OCI-M2 (cell line): ENCODE measurements at regions not wholly inside any gene's neighbourhood (a gene's known extent, or its start where the extent isn't known, plus 50 kb on each side); places are given as distances from the start of the nearest gene placed in this dataset.

ENCODE experiments used
- DNase-seq: peaks from one replicate; lab custom pipeline; 2025; ENCODE audit not compliant: unreplicated experiment; lab: John Stamatoyannopoulos, UW

DNA sequence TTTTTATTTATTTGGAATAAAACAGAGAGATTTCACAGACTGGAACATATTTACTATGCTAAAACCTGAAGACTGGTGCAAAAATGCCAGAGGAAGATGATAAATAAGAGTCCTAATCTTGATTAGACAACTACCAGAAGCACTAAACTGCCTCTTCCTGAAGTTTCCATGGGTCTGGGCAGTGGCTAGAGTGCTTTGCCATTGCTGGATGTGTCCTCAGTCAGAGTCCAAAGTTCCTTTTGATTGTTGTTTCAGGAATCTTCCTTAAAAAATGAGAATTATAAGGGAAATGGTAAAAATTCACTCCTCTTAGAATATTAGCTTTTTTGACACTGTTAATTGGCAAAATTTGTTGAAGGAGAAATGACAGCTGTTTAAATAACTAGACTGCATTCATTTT, 86.3 kb upstream of the AHR start:
- DNase-seq, result no peak

DNA sequence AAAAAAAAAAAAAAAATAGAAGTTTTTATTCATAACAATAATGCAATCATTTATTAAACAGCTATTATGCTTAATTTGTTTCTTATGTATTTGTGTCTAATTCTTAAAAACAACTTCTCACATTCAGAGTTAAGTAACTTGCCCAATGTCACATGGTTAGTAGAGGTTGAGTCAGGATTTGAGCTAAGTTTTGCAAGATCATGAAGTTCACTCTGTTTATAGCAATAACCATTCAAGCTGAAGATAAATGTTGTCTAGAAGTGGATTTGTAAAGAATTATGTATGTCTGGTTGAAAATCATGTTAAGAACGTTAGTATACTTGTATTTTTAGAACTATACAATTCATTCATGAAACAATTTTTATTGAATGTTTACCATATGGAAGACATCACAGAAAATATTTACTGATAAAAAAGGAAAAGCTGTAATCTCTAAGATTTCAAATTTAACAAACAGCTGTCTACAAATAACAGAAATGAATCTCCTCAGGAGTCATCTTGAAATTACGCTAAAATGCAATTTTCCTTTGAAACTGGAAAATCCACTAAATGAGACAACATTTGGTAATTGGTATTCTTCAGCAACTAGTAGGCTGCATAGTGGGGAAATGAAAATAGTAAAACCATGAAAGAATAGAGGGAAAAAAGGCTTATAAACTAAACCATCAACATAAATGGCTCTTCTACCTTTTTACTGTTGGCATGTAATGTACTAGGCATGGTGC, 70.5 kb upstream of the AHR start:
- DNase-seq, result no peak

DNA sequence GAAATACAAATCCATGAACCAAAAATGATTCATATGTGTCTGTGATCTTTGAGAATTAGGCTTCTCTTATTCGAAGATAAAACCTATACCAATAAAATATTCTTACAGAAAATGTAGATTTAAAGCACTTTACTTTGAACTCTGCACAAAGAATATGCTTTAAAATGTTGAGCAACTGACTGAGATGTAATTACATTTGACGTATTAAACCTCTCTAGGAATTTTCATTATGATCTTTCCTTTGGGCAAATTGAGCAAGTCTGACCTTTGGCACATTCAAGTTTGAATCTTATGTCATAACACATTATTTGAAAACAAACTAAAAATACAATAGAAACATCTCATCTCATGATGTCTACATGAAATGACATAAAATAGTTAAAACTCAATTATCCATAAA, 69.2 kb upstream of the AHR start:
- no peak for DNase-seq

DNA sequence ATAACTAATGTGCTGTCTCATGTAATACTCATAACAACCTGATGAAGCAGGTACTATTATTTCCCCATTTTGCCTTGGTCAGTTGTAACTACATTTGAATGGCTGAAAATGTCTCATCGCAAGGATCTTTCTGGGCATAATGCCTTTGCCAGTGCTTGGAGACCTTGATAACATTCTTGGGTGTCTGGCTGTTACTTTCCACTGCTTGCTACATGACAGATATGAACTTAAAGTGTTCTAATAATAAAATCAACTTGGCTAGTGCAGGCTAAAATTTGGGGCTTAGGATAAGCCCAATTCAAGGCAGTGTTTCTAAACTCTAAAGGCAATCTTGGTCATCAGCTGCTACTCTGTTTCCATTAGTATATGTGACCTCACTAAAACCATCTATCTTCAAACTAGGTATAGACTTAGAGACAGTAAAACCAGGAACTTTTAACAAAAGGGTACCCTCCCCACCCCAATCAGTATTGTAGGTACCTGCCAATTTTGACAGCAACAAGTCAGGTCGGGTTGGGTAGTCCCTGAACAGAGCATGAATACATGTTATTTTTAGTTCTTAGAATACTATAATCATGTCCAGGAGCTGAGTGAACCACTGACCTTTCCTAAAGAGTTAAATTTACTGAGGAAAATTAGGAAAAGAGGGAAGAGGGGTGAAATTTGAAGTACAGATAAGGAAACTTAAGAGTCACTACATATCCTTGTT, 68.2 kb upstream of the AHR start:
- DNase-seq, result no peak

DNA sequence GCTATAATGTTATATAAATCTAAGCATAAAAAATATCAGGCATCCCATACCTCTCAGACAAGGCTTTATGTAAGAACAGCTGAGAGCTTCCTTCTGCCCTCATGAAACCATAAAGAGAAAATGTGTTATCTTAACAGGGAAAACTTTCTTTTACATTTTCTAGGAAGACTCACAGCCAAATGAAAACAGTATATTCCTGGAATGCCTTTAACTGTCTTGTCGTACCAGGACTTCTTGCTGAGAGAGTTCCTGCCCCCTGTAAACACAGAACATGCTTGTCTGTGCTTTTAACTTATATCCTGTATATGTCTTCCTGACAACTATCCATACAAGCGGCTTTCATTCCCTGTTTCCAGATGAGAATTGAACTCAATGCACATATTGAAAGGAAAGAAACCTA, 64.8 kb upstream of the AHR start:
- no peak for DNase-seq

DNA sequence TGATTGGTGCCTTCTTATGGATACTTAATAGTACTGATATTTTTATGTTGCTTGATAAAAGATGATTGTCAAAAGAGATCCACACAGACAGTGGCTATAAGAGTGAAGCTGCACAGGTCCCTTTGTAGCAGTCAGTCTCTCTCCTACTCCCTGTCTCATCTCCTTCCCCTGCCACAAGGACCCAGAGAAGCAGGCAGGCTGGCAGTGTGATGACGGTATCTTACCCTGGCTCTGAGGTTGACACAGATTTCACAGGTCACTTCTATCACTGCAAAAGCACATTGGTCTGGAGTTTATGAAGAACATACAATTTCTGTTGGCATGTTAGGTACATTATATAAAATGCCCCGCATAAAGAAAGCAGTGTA, 64.4 kb upstream of the AHR start:
- DNase-seq, result no peak

DNA sequence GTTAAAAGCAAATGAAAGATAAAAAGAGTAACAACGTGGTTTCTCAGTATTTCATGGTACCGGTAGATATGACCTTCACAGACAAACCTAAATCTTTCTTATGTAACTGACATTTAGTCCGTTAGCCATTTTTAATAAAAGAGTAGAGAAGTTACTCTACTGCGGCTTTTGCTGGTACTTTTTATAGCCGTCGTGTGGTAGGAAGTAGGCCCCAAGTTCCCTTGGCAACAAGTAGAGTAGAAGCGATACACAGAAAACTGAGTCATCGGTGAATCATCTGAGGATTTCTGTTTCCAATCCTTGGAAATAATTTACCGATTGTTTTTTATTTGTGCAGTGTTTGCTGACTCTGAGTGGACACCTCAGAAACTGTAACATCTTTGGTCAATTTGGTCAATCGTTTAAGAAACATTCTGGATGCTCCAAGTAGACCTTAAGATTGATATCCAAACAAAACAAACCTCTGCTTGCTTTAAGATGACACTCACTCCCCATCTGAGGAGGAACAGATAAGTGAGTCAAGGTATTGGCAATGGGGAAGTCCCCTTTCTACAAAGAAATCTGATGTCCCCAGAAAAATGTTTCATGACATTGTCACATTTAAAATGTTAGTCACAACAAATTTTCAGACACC, 63.9 kb upstream of the AHR start:
- no peak for DNase-seq

DNA sequence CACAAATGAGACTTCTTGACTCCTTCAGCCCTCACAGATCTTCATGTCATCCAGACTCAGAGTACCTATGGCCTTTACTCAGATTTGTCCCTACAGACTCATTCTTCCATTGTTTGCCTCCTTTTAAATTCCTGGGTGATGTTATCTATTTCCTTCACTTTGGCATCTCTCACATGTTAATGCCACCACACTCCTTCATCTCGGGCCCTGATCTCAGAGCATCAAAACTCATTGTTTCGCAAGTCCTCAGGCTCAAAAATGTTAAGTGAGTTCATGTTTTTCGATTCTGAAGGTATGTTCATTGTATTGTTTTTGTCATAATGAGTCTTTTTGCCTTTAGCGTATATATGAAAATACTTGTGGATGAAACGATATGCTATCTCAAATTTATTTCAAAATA, 62.3 kb upstream of the AHR start:
- DNase-seq, result no peak

DNA sequence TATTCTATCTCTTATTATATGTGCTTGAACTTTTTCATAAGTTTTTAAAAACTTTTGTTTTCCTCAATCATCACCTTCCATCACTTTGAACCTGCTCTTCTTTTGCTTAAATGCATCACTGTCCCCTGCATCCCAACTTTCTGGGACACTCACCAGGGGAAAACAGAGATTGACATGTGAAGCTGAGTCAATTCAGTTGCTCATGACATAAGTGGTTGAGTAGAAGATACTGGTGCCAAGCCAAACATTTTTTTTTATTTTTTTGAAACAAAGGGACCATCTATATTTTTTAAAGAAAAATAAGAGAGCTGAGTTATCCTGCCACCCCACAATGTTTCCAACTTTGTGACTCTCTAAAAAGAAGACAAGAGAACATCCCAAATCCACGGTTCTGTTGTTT, 61.8 kb upstream of the AHR start:
- DNase-seq, result no peak

DNA sequence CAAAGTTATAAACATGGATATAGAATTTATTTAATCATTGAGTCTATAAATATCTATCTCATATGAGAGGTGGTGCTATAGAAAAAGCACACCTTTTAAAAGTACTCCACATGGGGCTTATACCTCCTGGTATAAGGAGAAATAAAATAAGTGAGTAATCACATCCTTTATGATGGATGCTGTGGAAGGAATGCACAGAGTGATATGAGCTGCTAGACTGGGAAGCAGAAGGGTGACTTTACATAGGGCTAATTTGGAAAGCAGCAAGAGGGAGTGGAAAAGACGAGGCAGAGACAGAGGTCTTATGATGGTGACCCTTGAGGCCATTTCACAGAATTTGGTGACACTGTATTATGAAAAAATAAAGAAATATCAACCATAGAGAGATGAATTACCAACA, 59.4 kb upstream of the AHR start:
- no peak for DNase-seq

DNA sequence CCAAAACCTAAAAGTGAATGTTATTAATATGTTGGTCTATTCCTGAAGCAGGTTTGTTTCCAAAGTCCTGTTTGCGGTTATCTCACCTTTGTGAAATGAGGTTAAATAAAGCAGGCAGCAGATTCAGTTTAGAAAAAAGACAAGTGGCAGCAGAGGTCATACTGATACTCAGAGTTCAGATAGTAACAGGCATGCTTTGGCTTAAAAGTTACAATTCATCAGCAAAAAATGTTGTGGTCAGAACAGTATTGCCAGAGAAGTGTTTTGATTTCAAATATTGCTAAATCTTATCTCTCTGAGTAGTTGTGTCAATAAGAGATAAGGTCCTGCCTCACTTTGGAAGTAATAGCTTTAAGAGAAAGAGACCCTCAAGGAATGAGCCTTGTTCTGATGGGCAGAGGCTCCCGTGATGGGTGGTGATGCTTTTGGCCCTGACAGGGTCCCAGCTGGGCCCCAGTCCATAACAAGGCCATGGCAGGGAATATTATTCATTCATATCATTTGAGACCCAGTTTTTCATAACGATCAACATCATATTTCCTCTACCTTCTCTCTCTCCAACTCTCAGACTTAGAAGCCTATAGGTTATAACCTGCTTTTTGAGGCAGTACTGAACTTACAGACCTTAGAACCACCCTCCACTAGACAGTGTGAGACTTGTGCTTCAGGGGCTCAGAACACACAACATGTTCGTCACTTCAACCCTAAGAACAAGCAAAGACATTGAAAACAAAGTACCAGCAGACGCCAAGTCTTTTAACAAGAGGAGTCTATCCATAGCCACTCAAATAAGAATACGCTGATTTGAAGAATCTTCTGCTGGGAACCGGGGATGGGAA, 58.5 kb upstream of the AHR start:
- no peak for DNase-seq

DNA sequence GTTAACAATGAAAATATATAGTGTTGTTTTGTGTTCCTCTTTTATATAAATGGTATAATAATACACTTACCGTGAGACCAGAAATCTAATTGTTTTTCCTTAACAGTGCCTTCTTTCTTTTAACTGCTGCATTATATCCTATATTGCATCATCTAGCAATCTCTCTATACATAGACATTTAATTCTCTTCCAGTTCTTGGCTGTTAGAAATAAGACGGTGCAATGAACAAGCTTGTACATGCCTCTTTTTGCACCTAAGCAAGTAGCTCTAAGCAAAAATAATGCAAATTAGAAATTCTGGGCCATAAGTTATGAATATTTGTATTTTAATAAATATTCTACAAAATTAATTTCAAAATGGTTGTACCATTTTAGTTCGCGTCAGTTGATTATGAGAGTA, 55.9 kb upstream of the AHR start:
- DNase-seq, result no peak

DNA sequence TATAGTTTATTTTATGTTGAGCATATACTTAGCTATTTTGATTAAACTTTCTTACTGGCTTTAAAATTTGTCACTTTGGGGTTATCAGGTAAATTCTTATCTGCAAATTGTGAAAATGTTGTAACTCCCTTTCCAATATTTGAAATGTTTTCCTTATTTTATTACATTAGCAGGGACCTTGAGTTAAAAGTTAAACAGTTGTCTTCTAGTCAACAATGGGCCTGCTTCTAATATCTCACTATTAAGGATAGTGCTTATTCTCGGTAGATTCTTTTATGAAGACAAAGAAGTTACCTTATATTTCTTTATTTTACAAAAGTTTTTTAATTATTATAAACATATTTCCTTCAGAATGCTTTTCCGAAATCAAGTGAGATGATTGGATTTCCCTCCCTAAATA, 53.7 kb upstream of the AHR start:
- DNase-seq, result no peak

DNA sequence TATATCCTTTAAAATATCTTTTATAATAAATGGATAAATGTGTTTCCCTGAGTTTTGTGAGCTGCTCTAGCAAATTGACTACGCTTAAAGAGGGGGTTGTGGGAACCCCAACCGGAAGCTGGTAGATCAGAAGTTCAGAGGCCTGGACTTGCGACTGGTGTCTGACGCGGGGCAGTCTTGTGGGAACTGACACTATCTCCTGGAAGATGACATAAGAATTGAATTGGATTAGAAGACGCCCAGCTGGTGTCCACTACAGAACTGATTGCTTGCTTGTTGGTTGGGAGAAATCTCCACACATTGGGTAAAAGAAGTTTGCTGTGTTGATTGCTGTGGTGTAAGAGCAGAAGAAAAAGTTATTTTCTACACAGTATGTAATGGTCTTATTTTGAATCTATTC, 51.1 kb upstream of the AHR start:
- DNase-seq, result no peak

DNA sequence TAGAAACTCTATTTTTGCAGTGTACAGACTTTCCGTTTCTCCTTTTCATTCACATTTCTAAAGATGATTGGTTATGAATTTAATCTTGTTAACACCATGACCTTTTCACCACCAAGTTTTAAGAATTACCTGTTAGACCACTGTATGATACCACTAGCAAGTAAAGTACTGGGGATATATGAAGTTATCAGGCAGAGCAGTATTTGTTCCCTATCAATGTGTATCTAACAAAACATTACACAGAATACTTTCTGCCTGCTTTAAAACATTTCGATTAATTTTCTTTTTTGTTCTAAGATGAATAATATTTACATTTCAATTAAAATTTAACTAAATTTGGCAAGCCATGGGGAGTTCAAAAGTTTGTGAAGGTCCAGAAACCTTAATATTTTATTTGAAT, 49.9 kb upstream of the AHR start:
- no peak for DNase-seq
